Peyer's patch (tissue), 4 donors: ENCODE measurements at regions not wholly inside any gene's neighbourhood (a gene's known extent, or its start where the extent isn't known, plus 50 kb on each side); places are given as distances from the start of the nearest gene placed in this dataset.

ENCODE experiments used
- POLR2A ChIP-seq, 2 donors: fragments of 450-650 bp; IDR thresholded peaks; one replicate each; pipeline ENCODE4 v1.5.1; 2017; ENCODE audit warnings: antibody characterized with exemption in 2 of 2, mild to moderate bottlenecking in 2 of 2, moderate library complexity in 2 of 2
- TF ChIP-seq, protein P1 (sequence below), 6 experiments: fragments of 450-650 bp in 4 of 6; fragments of 200-600 bp in 2 of 6; sonication (generic) in 1 of 6; IDR thresholded peaks; one replicate each; pipeline ENCODE4 v1.5.1; 2017 to 2019; ENCODE audit warnings: antibody characterized with exemption in 6 of 6, mild to moderate bottlenecking in 3 of 6, moderate library complexity in 1 of 6

DNA sequence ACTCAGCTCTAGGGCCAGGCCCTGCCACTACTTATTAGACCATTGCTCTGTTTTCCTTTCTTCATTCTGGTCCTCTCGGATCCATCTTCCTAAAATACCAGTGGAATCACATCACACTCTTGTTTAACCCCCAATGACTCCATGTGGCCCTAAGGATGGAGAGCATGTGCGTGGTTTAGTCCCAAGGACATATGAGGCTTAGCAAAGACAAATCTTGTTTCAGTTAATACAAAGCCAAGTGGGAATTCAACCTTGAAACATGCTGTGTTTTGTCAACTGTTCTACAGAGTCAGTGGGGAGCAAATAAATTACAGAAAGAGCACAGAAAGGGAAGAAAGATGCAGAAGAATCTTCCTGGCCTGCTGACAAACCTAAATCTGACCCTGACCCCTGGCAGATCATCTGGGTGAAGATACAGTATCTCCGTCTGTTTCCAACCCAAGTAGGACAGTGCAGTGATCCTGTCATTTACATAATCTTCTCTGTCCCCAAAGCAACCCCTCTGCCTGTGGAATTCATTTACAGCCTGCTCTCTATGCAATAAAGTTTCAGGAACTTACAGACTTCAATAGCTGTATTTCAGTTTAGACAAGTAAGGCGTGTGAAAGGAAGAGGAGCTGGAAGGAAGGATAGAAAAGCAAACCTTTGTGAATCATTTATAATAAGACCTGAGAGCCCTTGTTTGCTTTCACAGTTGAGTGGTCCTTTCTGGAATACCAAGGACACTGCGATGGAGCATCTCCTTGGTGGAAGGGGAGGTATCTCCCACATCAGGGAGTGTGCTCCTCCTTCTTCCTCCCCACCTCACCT lies 144.0 kb downstream of the THBS2 start:
- TF ChIP-seq, protein P1, sequence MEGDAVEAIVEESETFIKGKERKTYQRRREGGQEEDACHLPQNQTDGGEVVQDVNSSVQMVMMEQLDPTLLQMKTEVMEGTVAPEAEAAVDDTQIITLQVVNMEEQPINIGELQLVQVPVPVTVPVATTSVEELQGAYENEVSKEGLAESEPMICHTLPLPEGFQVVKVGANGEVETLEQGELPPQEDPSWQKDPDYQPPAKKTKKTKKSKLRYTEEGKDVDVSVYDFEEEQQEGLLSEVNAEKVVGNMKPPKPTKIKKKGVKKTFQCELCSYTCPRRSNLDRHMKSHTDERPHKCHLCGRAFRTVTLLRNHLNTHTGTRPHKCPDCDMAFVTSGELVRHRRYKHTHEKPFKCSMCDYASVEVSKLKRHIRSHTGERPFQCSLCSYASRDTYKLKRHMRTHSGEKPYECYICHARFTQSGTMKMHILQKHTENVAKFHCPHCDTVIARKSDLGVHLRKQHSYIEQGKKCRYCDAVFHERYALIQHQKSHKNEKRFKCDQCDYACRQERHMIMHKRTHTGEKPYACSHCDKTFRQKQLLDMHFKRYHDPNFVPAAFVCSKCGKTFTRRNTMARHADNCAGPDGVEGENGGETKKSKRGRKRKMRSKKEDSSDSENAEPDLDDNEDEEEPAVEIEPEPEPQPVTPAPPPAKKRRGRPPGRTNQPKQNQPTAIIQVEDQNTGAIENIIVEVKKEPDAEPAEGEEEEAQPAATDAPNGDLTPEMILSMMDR (IDR thresholded peaks at IDR 0.05) = no peak
- no peak for TF ChIP-seq POLR2A (IDR thresholded peaks at IDR 0.05)
